GM19035 (cell line): ENCODE measurements at regions not wholly inside any gene's neighbourhood (a gene's known extent, or its start where the extent isn't known, plus 50 kb on each side); places are given as distances from the start of the nearest gene placed in this dataset.

ENCODE experiments used
- ATAC-seq: cut with Tn5 transposase; IDR thresholded peaks from one replicate; pipeline ENCODE4 v1.9.1; 2021; ENCODE audit not compliant: unreplicated experiment

DNA sequence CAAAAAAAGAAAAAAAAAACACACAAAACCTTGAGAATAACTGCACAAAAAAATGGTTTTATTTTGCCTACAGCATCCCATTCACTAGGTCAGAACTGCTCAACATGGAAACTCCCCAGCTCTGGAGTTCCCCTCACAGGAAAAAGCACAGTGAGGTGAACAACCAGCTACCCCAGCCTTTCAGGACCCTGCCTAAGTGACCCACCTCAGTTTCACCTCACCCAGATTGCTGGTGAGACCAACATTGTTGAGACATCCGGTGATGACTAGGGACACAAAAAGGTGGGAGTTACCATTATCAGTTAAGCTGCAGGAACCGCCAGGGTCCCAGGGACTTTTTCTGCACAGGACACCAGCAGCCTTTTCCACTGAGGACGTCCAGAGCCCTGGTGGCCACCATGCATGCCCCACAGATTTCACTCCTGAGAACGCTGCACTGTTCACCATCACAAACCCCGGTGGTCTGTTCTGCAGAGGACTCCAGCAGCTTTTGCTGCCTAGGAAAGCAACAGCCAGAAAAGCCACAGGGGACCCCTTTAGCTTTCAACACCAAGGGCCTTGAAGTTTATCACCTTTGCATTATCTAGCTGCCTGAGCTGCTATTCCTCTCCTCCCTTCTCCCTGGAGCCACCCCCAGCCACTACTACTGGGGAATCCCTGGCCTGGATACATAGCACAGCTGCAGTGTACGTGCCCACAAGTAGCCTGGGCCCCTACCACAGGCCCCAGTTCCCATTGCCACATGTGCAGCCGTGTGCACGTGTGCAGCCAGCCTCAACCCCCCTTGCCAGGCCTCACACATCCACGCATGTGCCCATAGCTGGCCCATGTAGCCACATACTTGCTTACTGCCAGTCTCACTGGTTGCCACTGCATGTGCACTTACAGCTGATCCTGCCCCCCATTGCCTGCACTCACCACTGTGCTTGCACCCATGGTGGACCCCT is 62.5 kb upstream of the FAR2 start:
- no peak for ATAC-seq

DNA sequence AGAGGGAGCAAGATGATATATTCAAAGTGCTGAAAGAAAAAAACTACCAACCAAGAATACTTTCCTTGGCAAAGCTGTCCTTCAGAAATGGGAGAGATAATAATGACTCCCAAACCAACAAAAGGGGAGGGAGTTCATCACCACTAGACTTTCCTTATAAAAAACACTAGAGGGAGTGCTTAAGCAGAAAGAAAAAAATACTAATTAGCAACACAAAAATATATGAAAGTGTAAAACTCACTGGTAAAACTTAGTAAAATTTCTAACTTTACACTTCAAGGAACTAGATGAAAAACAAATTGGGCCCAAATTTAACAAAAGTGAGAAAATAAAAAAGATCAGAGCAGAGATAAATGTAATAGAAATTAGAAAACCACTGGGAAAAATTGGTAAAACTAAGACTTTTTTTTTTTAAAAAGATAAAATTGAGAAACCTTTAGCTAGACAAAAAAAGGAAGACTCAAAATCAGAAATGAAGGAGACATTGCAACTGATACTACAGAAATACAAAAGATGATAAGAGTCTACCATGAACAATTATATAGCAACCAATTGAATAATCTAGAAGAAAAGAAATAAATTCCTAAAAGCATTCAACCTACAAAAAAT is 60.4 kb upstream of the FAR2 start:
- ATAC-seq, result no peak
